Neural progenitor cell (in vitro differentiated cells): ENCODE measurements at regions not wholly inside any gene's neighbourhood (a gene's known extent, or its start where the extent isn't known, plus 50 kb on each side); places are given as distances from the start of the nearest gene placed in this dataset. TPM values are rescaled to one million over a fixed set of nuclear protein-coding genes. Genes with fewer than 3 reads are reported as not detected.

Experiments
- DNase-seq: peaks from one replicate; pipeline ENCODE4 v3.0.0-alpha.2; 2016; ENCODE audit warnings: low spot score
- H2AFZ ChIP-seq: fragments of 200-600 bp; sonication (generic); replicated peaks from 2 replicates; pipeline ENCODE4 v1.6.1; 2016; ENCODE audit warnings: antibody characterized with exemption
- H3F3A ChIP-seq: fragments of 200-600 bp; sonication (generic); 2 replicates; pipeline ENCODE4 v1.6.1; 2016; ENCODE audit warnings: antibody characterized with exemption, low read depth
- H3K27ac ChIP-seq: fragments of 200-600 bp; sonication (generic); 2 replicates; pipeline ENCODE4 v1.5.1; 2016; ENCODE audit warnings: mild to moderate bottlenecking
- H3K27me3 ChIP-seq: fragments of 200-600 bp; sonication (generic); 2 replicates; pipeline ENCODE4 v1.6.1; 2016; ENCODE audit warnings: mild to moderate bottlenecking, moderate library complexity
- H3K36me3 ChIP-seq: fragments of 200-600 bp; sonication (generic); 2 replicates; pipeline ENCODE4 v1.5.1; 2016
- H3K4me1 ChIP-seq: fragments of 200-600 bp; sonication (generic); 2 replicates; pipeline ENCODE4 v1.6.1; 2016; ENCODE audit warnings: mixed run types
- H3K4me2 ChIP-seq: fragments of 200-600 bp; sonication (generic); 2 replicates; pipeline ENCODE4 v1.6.1; 2016
- H3K4me3 ChIP-seq: fragments of 200-600 bp; sonication (generic); 2 replicates; pipeline ENCODE4 v1.5.1; 2016
- H3K79me2 ChIP-seq: fragments of 200-600 bp; sonication (generic); 2 replicates; pipeline ENCODE4 v1.6.1; 2016; ENCODE audit warnings: low read depth
- H3K9ac ChIP-seq: fragments of 200-600 bp; sonication (generic); 2 replicates; pipeline ENCODE4 v1.6.1; 2016
- H3K9me3 ChIP-seq: fragments of 200-600 bp; sonication (generic); 2 replicates; pipeline ENCODE4 v1.5.1; 2016; ENCODE audit warnings: low read depth
- H4K20me1 ChIP-seq: fragments of 200-600 bp; sonication (generic); 2 replicates; pipeline ENCODE4 v1.6.1; 2016; ENCODE audit warnings: low read depth
- H3K27ac Mint-ChIP-seq: 3 replicates; pipeline ENCODE4 v1.8.0; 2021; ENCODE audit warnings: mixed read lengths
- H3K27me3 Mint-ChIP-seq: 2 replicates; pipeline ENCODE4 v1.8.0; 2022; ENCODE audit warnings: low read depth, mild to moderate bottlenecking, inconsistent platforms, moderate library complexity, mixed read lengths; ENCODE audit not compliant: insufficient read depth
- H3K36me3 Mint-ChIP-seq: 3 replicates; pipeline ENCODE4 v1.8.0; 2021; ENCODE audit warnings: mixed read lengths
- H3K4me1 Mint-ChIP-seq: 3 replicates; pipeline ENCODE4 v1.8.0; 2021; ENCODE audit warnings: mixed read lengths
- H3K4me3 Mint-ChIP-seq: 3 replicates; pipeline ENCODE4 v1.8.0; 2021; ENCODE audit warnings: mild to moderate bottlenecking, moderate library complexity, mixed read lengths
- H3K9me3 Mint-ChIP-seq: 3 replicates; pipeline ENCODE4 v1.8.0; 2020; ENCODE audit warnings: mixed read lengths
- CTCF ChIP-seq: fragments of 200-600 bp; sonication (generic); IDR thresholded peaks from 2 replicates; pipeline ENCODE4 v1.5.1; 2017; ENCODE audit warnings: antibody characterized with exemption, mild to moderate bottlenecking
- EZH2 ChIP-seq: fragments of 200-600 bp; sonication (generic); IDR thresholded peaks from 2 replicates; pipeline ENCODE4 v1.6.1; 2017; ENCODE audit warnings: antibody characterized with exemption, mild to moderate bottlenecking, moderate library complexity
- EZH2phosphoT487 ChIP-seq: fragments of 200-600 bp; sonication (generic); IDR thresholded peaks from 2 replicates; pipeline ENCODE4 v1.6.1; 2017; ENCODE audit warnings: antibody characterized with exemption
- microRNA-seq: library from miRNA; unstranded; fragments of <30 nt; microRNA quantifications from one replicate; pipeline ENCODE4, GENCODE V29; 2016
- small RNA-seq: library from RNA; depleted of rRNA; stranded (forward); fragments of <200 nt; gene quantifications from one replicate; pipeline ENCODE3, GENCODE V24; 2015

- Histone ChIP-seq H3K4me3 (no peak overlapping the region), H3K27me3 (peaks cover 22% of the 10 kb centered on the region), H4K20me1 (peaks cover 38% of the 10 kb centered on the region), H3K79me2 (peaks cover 4% of the 10 kb centered on the region), H3K4me1 (peaks cover 39% of the 10 kb centered on the region), H3K9ac (no peak overlapping the region), H3K9me3 (no peaks in the 10 kb centered on the region), H3K4me2 (no peak overlapping the region), H2AFZ (no peak overlapping the region), H3F3A (peaks cover 33% of the 10 kb centered on the region), H3K27ac (no peak overlapping the region), H3K36me3 (no peaks in the 10 kb centered on the region)
- Mint-ChIP-seq H3K4me3 (peak overlapping the region; percentile 49), H3K27ac (no peak overlapping the region), H3K4me1 (peaks cover 87% of the 10 kb centered on the region), H3K9me3 (no peaks in the 10 kb centered on the region), H3K36me3 (no peaks in the 10 kb centered on the region), H3K27me3 (peaks cover 28% of the 10 kb centered on the region)
- no peak for TF ChIP-seq EZH2
- no peak for TF ChIP-seq EZH2phosphoT487
- no peak for TF ChIP-seq CTCF
- no peak for DNase-seq
These were observed 50.9 kb upstream of the GSE1 start for GRCh38 chr16:85562093-85562786.

- TF ChIP-seq EZH2 (no peak), EZH2phosphoT487 (no peak), CTCF (no peak)
- Histone ChIP-seq H3K4me2 (no peak overlapping the region), H3K9ac (no peak overlapping the region), H3K9me3 (no peaks in the 10 kb centered on the region), H3K27ac (no peak overlapping the region), H3K4me1 (peaks cover 34% of the 10 kb centered on the region), H2AFZ (no peak overlapping the region), H4K20me1 (peaks cover 33% of the 10 kb centered on the region), H3F3A (peaks cover 33% of the 10 kb centered on the region), H3K36me3 (no peaks in the 10 kb centered on the region), H3K79me2 (peaks cover 4% of the 10 kb centered on the region), H3K27me3 (peaks cover 15% of the 10 kb centered on the region), H3K4me3 (no peak overlapping the region)
- Mint-ChIP-seq H3K9me3 (no peaks in the 10 kb centered on the region), H3K36me3 (no peaks in the 10 kb centered on the region), H3K4me1 (peaks cover 87% of the 10 kb centered on the region), H3K27me3 (peaks cover 30% of the 10 kb centered on the region), H3K4me3 (peak overlapping the region; percentile 27), H3K27ac (no peak overlapping the region)
- DNase-seq = no peak
These were observed 50.1 kb upstream of the GSE1 start for GRCh38 chr16:85563034-85563433.

Small RNAs in the stretch of these regions (microRNA-seq; reads per million reads assigned to microRNA genes)
- not detected for gene MIR5093

Small RNAs in the stretch of these regions (small RNA-seq; reads per million reads assigned to genes)
- gene COX6CP16 (not detected), gene MIR5093 (not detected)
